Endothelial cell of umbilical vein (primary cell): ENCODE measurements at regions not wholly inside any gene's neighbourhood (a gene's known extent, or its start where the extent isn't known, plus 50 kb on each side); places are given as distances from the start of the nearest gene placed in this dataset.

Experiments used
- BruUV-seq: library from RNA; stranded (reverse); fragments of 400-500 nt; replicated peaks from 2 replicates; lab custom pipeline; 2021; lab: Mats Ljungman, UMichigan
- CTCF ChIA-PET: fragments of 300-600, 350-600 bp; sonication (Branson Sonifier 250); formaldehyde crosslinking; loops from one replicate; lab custom pipeline; 2021; ENCODE audit warnings: antibody characterized with exemption, inconsistent platforms; lab: Charles Lee
- POLR2A ChIA-PET: fragments of 300-600, 350-600 bp; sonication (Branson Sonifier 250); formaldehyde crosslinking; loops from one replicate; lab custom pipeline; 2021; ENCODE audit warnings: antibody characterized with exemption, inconsistent platforms; lab: Charles Lee
- DNase-seq: peaks from one replicate; pipeline ENCODE4 v3.0.0-alpha.2; 2011; ENCODE audit warnings: low read depth, low spot score
- FAIRE-seq: peaks from 2 replicates; lab custom pipeline; 2011; peaks lifted over from hg19 to GRCh38; lab: Jason Lieb, UNC
- H2AFZ ChIP-seq: 2 replicates; pipeline ENCODE4 v1.6.0; 2012; ENCODE audit warnings: low read depth, low read length, control low read depth, inconsistent platforms
- H3K27ac ChIP-seq: 2 replicates; pipeline ENCODE4 v1.5.1; 2011; ENCODE audit warnings: low read depth, mild to moderate bottlenecking, control low read depth, low read length, moderate library complexity; ENCODE audit not compliant: insufficient read depth
- H3K27me3 ChIP-seq, 2 experiments: 2 replicates each; pipeline versions ENCODE4 v1.6.0 to v1.6.1; 2011; ENCODE audit warnings: low read length in 2 of 2, mixed read lengths in 1 of 2; ENCODE audit not compliant: control insufficient read depth in 2 of 2, insufficient read depth in 2 of 2
- H3K36me3 ChIP-seq, 2 experiments: 2 replicates in 1 of 2; 3 replicates in 1 of 2; pipeline ENCODE4 v1.5.1; 2011; ENCODE audit warnings: low read length in 2 of 2, mild to moderate bottlenecking in 1 of 2, moderate library complexity in 1 of 2; ENCODE audit not compliant: control insufficient read depth in 2 of 2, insufficient read depth in 2 of 2; ENCODE audit errors: extremely low read depth in 1 of 2
- H3K4me1 ChIP-seq: 3 replicates; pipeline ENCODE4 v1.5.1; 2011; ENCODE audit warnings: mild to moderate bottlenecking, low read length; ENCODE audit not compliant: control insufficient read depth, insufficient read depth; ENCODE audit errors: extremely low read depth
- H3K4me2 ChIP-seq: 2 replicates; pipeline ENCODE4 v1.6.1; 2011; ENCODE audit warnings: low read length, control low read depth, mixed read lengths; ENCODE audit not compliant: insufficient read depth
- H3K4me3 ChIP-seq, 3 experiments: fragments of 200-600 bp in 1 of 3; sonication (generic), shearing (Covaris generic) in 1 of 3; replicated peaks in 1 of 3; 2 replicates each; pipeline ENCODE4 v1.5.1; 2011 to 2016; ENCODE audit warnings: control low read depth in 3 of 3, low read length in 3 of 3, mild to moderate bottlenecking in 2 of 3, inconsistent platforms in 1 of 3, low read depth in 1 of 3, moderate library complexity in 1 of 3; ENCODE audit not compliant: insufficient read depth in 1 of 3
- H3K79me2 ChIP-seq: 2 replicates; pipeline ENCODE4 v1.6.0; 2012; ENCODE audit warnings: low read length, inconsistent platforms; ENCODE audit not compliant: control insufficient read depth, insufficient read depth
- H3K9ac ChIP-seq: replicated peaks from 2 replicates; pipeline ENCODE3; 2011; ENCODE audit warnings: low read length, control low read depth; ENCODE audit not compliant: insufficient read depth; ENCODE audit errors: extremely low read depth
- H3K9me1 ChIP-seq: replicated peaks from 3 replicates; pipeline ENCODE4 v1.6.0; 2011; ENCODE audit warnings: mild to moderate bottlenecking, low read length; ENCODE audit not compliant: control insufficient read depth, insufficient read depth; ENCODE audit errors: extremely low read depth
- H3K9me3 ChIP-seq: replicated peaks from 2 replicates; pipeline ENCODE4 v1.5.1; 2012; ENCODE audit warnings: low read length, inconsistent platforms; ENCODE audit not compliant: control insufficient read depth, insufficient read depth
- H4K20me1 ChIP-seq: replicated peaks from 2 replicates; pipeline ENCODE3; 2011; ENCODE audit warnings: mild to moderate bottlenecking, low read length; ENCODE audit not compliant: control insufficient read depth, insufficient read depth; ENCODE audit errors: extremely low read depth
- CTCF ChIP-seq, 2 donors: IDR thresholded peaks; 1 replicate in 1 of 2; 2 replicates in 1 of 2; pipeline ENCODE4 v1.5.1; 2011; ENCODE audit warnings: low read length in 2 of 2, mild to moderate bottlenecking in 2 of 2, moderate library complexity in 2 of 2, control low read depth in 1 of 2, inconsistent platforms in 1 of 2, low read depth in 1 of 2; ENCODE audit not compliant: insufficient read depth in 1 of 2; ENCODE audit errors: extremely low read depth in 1 of 2
- EZH2 ChIP-seq: IDR thresholded peaks from 2 replicates; pipeline ENCODE4 v1.6.1; 2012; ENCODE audit warnings: borderline replicate concordance, low read depth, mild to moderate bottlenecking, moderate library complexity, low read length, inconsistent platforms; ENCODE audit not compliant: severe bottlenecking
- FOS ChIP-seq: IDR thresholded peaks from 2 replicates; pipeline ENCODE4 v1.6.1; 2011; ENCODE audit warnings: mild to moderate bottlenecking, low read length, moderate library complexity, borderline replicate concordance; ENCODE audit not compliant: insufficient read depth
- GATA2 ChIP-seq: IDR thresholded peaks from 2 replicates; pipeline ENCODE4 v1.7.0; 2011; ENCODE audit warnings: low read depth, mild to moderate bottlenecking, moderate library complexity, mixed read lengths, low read length; ENCODE audit not compliant: insufficient read length, insufficient read depth
- JUN ChIP-seq: IDR thresholded peaks from 2 replicates; pipeline ENCODE4 v1.6.1; 2011; ENCODE audit warnings: borderline replicate concordance, low read depth; ENCODE audit not compliant: insufficient read length, insufficient read depth
- MAX ChIP-seq: IDR thresholded peaks from 2 replicates; pipeline ENCODE4 v1.6.1; 2011; ENCODE audit not compliant: insufficient read depth, insufficient read length
- MYC ChIP-seq: IDR thresholded peaks from one replicate; pipeline ENCODE4 v1.6.1; 2011; ENCODE audit warnings: mild to moderate bottlenecking, low read depth, low read length
- POLR2A ChIP-seq: IDR thresholded peaks from 2 replicates; pipeline ENCODE4 v1.6.1; 2012; ENCODE audit warnings: low read depth, mild to moderate bottlenecking, control low read depth, low read length
- POLR2AphosphoS5 ChIP-seq: IDR thresholded peaks from 2 replicates; pipeline ENCODE4 v1.6.1; 2012; ENCODE audit warnings: low read depth, mild to moderate bottlenecking, control low read depth, low read length, moderate library complexity; ENCODE audit not compliant: insufficient read depth
- dilution Hi-C: fragments of 300-500 bp; cut with MboI; formaldehyde crosslinking; loops from one replicate; pipeline ENCODE4 v1.15.0; 2019; ENCODE audit warnings: low sequenced_read_pairs; ENCODE audit not compliant: extremely low pct_ligation_motif_present
- intact Hi-C: fragments of 100-400 bp; cut with micrococcal nuclease; formaldehyde crosslinking; loops from one replicate; pipeline ENCODE4 v1.10.0; 2022

GRCh38 chr10:81013771-81014170 lies 476.1 kb downstream of the SH2D4B start:
- POLR2A ChIA-PET: no interaction called here
- no peaks in the 10 kb centered on the region for H3K9me3 ChIP-seq
- TF ChIP-seq POLR2AphosphoS5 (no peak), FOS (no peak), MYC (no peak), EZH2 (no peak), MAX (no peak), GATA2 (no peak), POLR2A (no peak), CTCF (IDR thresholded peaks at IDR 0.05; ENCODE audit: extremely low read depth in 1 of 2, insufficient read depth in 1 of 2, low read depth in 1 of 2, low read length in 2 of 2) (no peak), JUN (no peak)
- no peak overlapping the region for H3K4me3 ChIP-seq
- dilution Hi-C loops: no loop called here
- H3K4me1 ChIP-seq: no peaks in the 10 kb centered on the region
- no peak overlapping the region for H3K4me2 ChIP-seq
- FAIRE-seq (no peak), DNase-seq (no peak)
- intact Hi-C loops: no loop called here
- no TSS peak for BruUV-seq
- H3K36me3 ChIP-seq: no peaks in the 10 kb centered on the region
- H3K27ac ChIP-seq: no peak overlapping the region
- H3K9me1 ChIP-seq: no peaks in the 10 kb centered on the region
- H3K27me3 ChIP-seq: no peaks in the 10 kb centered on the region
- H4K20me1 ChIP-seq: no peaks in the 10 kb centered on the region
- H3K79me2 ChIP-seq: no peaks in the 10 kb centered on the region
- CTCF ChIA-PET: no interaction called here
- H3K9ac ChIP-seq: no peak overlapping the region
- H2AFZ ChIP-seq: no peak overlapping the region
